H9 (cell line): ENCODE measurements at regions not wholly inside any gene's neighbourhood (a gene's known extent, or its start where the extent isn't known, plus 50 kb on each side); places are given as distances from the start of the nearest gene placed in this dataset.
A peak's percentile ranks its signal among the peaks of the same experiment; 100 is the strongest.

Source experiments
- DNase-seq: peaks from one replicate; pipeline ENCODE4 v3.0.0-alpha.2; 2017
- H2AFZ ChIP-seq: one replicate; pipeline ENCODE4 v1.6.1; 2013; ENCODE audit warnings: mild to moderate bottlenecking, low read length, control low read depth, moderate library complexity
- H2AK5ac ChIP-seq: 2 replicates; pipeline ENCODE4 v1.6.1; 2013; ENCODE audit warnings: low read length, control low read depth, mixed read lengths; ENCODE audit not compliant: insufficient read length
- H2BK120ac ChIP-seq: one replicate; pipeline ENCODE4 v1.6.1; 2013; ENCODE audit warnings: low read depth, mild to moderate bottlenecking, low read length, control low read depth, inconsistent platforms; ENCODE audit not compliant: poor library complexity, severe bottlenecking
- H2BK12ac ChIP-seq: 2 replicates; pipeline ENCODE4 v1.6.1; 2013; ENCODE audit warnings: low read length, control low read depth, mixed read lengths, low read depth; ENCODE audit not compliant: insufficient read length
- H2BK15ac ChIP-seq: 2 replicates; pipeline ENCODE4 v1.6.1; 2013; ENCODE audit warnings: low read depth, low read length, control low read depth
- H2BK20ac ChIP-seq: one replicate; pipeline ENCODE4 v1.6.1; 2013; ENCODE audit warnings: low read depth, mild to moderate bottlenecking, low read length, control low read depth, inconsistent platforms; ENCODE audit not compliant: poor library complexity, severe bottlenecking
- H2BK5ac ChIP-seq: 2 replicates; pipeline ENCODE4 v1.6.1; 2013; ENCODE audit warnings: low read length, control low read depth, mixed read lengths; ENCODE audit not compliant: insufficient read length
- H3K14ac ChIP-seq: 2 replicates; pipeline ENCODE4 v1.6.1; 2013; ENCODE audit warnings: low read length, control low read depth; ENCODE audit not compliant: insufficient read depth
- H3K18ac ChIP-seq: 2 replicates; pipeline ENCODE4 v1.6.1; 2013; ENCODE audit warnings: low read depth, mild to moderate bottlenecking, mixed read lengths, low read length, control low read depth; ENCODE audit not compliant: insufficient read length
- H3K23ac ChIP-seq: 2 replicates; pipeline ENCODE4 v1.6.1; 2013; ENCODE audit warnings: low read length, control low read depth, mixed read lengths, low read depth; ENCODE audit not compliant: insufficient read length
- H3K23me2 ChIP-seq: 2 replicates; pipeline ENCODE4 v1.6.1; 2013; ENCODE audit warnings: low read depth, mild to moderate bottlenecking, mixed read lengths, low read length, control low read depth; ENCODE audit not compliant: insufficient read length, poor library complexity, severe bottlenecking
- H3K27ac ChIP-seq: 2 replicates; pipeline ENCODE4 v1.5.1; 2013; ENCODE audit warnings: low read length, control low read depth, mixed read lengths, low read depth; ENCODE audit not compliant: insufficient read length
- H3K27me3 ChIP-seq: 2 replicates; pipeline ENCODE4 v1.6.1; 2013; ENCODE audit warnings: low read length, control low read depth, inconsistent platforms; ENCODE audit not compliant: insufficient read depth
- H3K4ac ChIP-seq: 2 replicates; pipeline ENCODE4 v1.6.1; 2013; ENCODE audit warnings: low read depth, mild to moderate bottlenecking, control low read depth, inconsistent platforms, low read length, moderate library complexity
- H3K4me1 ChIP-seq: 2 replicates; pipeline ENCODE4 v1.6.1; 2013; ENCODE audit warnings: low read length, control low read depth, inconsistent platforms; ENCODE audit not compliant: insufficient read depth
- H3K4me2 ChIP-seq: 2 replicates; pipeline ENCODE4 v1.6.1; 2013; ENCODE audit warnings: low read length, control low read depth, mixed read lengths; ENCODE audit not compliant: insufficient read length, insufficient read depth
- H3K56ac ChIP-seq: 2 replicates; pipeline ENCODE4 v1.6.1; 2013; ENCODE audit warnings: low read depth, mild to moderate bottlenecking, mixed read lengths, low read length, control low read depth; ENCODE audit not compliant: insufficient read length
- H3K79me1 ChIP-seq: 2 replicates; pipeline ENCODE4 v1.6.1; 2013; ENCODE audit warnings: low read depth, mild to moderate bottlenecking, moderate library complexity, low read length, control low read depth, inconsistent platforms; ENCODE audit not compliant: insufficient read depth, poor library complexity, severe bottlenecking
- H3K79me2 ChIP-seq: 2 replicates; pipeline ENCODE4 v1.6.1; 2013; ENCODE audit warnings: low read length, control low read depth, inconsistent platforms; ENCODE audit not compliant: insufficient read depth
- H3K9ac ChIP-seq: 2 replicates; pipeline ENCODE4 v1.6.1; 2013; ENCODE audit warnings: low read length, control low read depth, mixed read lengths; ENCODE audit not compliant: insufficient read length; ENCODE audit errors: extremely low read depth
- H3K9me3 ChIP-seq: one replicate; pipeline ENCODE4 v1.6.1; 2013; ENCODE audit warnings: low read depth, low read length, inconsistent platforms; ENCODE audit not compliant: control insufficient read depth
- H3T11ph ChIP-seq: one replicate; pipeline ENCODE4 v1.6.1; 2013; ENCODE audit warnings: mild to moderate bottlenecking, low read length, control low read depth, inconsistent platforms
- H4K20me1 ChIP-seq: one replicate; pipeline ENCODE4 v1.6.1; 2013; ENCODE audit not compliant: control insufficient read depth, insufficient read length, insufficient read depth
- H4K5ac ChIP-seq: 2 replicates; pipeline ENCODE4 v1.6.1; 2013; ENCODE audit warnings: low read depth, mild to moderate bottlenecking, mixed read lengths, low read length, control low read depth; ENCODE audit not compliant: insufficient read length
- H4K8ac ChIP-seq: replicated peaks from 2 replicates; pipeline ENCODE4 v1.6.1; 2013; ENCODE audit warnings: low read length, control low read depth, mixed read lengths, low read depth; ENCODE audit not compliant: insufficient read length
- H4K91ac ChIP-seq: 2 replicates; pipeline ENCODE4 v1.6.1; 2013; ENCODE audit warnings: low read depth, mild to moderate bottlenecking, moderate library complexity, mixed read lengths, low read length, control low read depth; ENCODE audit not compliant: insufficient read length
- H3K27ac Mint-ChIP-seq, 3 experiments: 2 replicates in 2 of 3; 3 replicates in 1 of 3; pipeline ENCODE4 v1.8.0; 2020 to 2021; ENCODE audit warnings: mixed read lengths in 3 of 3, mild to moderate bottlenecking in 1 of 3, moderate library complexity in 1 of 3
- H3K27me3 Mint-ChIP-seq: 2 replicates; pipeline ENCODE4 v1.8.0; 2021; ENCODE audit warnings: low read depth, mild to moderate bottlenecking, moderate library complexity, mixed read lengths
- H3K36me3 Mint-ChIP-seq, 3 experiments: 2 replicates in 2 of 3; 3 replicates in 1 of 3; pipeline ENCODE4 v1.8.0; 2020 to 2021; ENCODE audit warnings: low read depth in 3 of 3, mixed read lengths in 3 of 3; ENCODE audit not compliant: insufficient read depth in 1 of 3
- H3K4me1 Mint-ChIP-seq, 2 experiments: 2 replicates each; pipeline ENCODE4 v1.8.0; 2020; ENCODE audit warnings: mixed read lengths in 2 of 2
- H3K4me3 Mint-ChIP-seq, 2 experiments: 2 replicates in 1 of 2; 3 replicates in 1 of 2; pipeline ENCODE4 v1.8.0; 2020 to 2021; ENCODE audit warnings: mild to moderate bottlenecking in 2 of 2, mixed read lengths in 2 of 2, moderate library complexity in 1 of 2
- H3K9me3 Mint-ChIP-seq, 2 experiments: 2 replicates in 1 of 2; 3 replicates in 1 of 2; pipeline ENCODE4 v1.8.0; 2020; ENCODE audit warnings: mild to moderate bottlenecking in 2 of 2, mixed read lengths in 2 of 2, moderate library complexity in 1 of 2
- CTCF ChIP-seq: fragments of 200-600 bp; sonication (generic); conservative IDR thresholded peaks from 3 replicates; pipeline ENCODE4 v1.8.0; 2021; ENCODE audit warnings: antibody characterized with exemption, mild to moderate bottlenecking
- WGBS: extraction: QIAGEN DNeasy Blood & Tissue Kit; methylation state at CpG from one replicate; pipeline ENCODE4 v1.1.7; 2013; ENCODE audit warnings: missing lambda C conversion rate, low lambda C conversion rate, mixed read lengths; ENCODE audit not compliant: insufficient read length; ENCODE audit errors: extremely low coverage; 5-methylcytosine and 5-hydroxymethylcytosine counted together

GRCh38 chr4:17187003-17187402 lies 288.6 kb upstream of the LDB2 start:
- Histone ChIP-seq H2AFZ (no peak overlapping the region), H3K9ac (no peak overlapping the region), H2BK12ac (no peak overlapping the region), H4K8ac (no peak overlapping the region), H2BK5ac (no peak overlapping the region), H4K20me1 (no peaks in the 10 kb centered on the region), H3K79me1 (no peaks in the 10 kb centered on the region), H3K23ac (no peak overlapping the region), H3K9me3 (no peaks in the 10 kb centered on the region), H3K4me1 (peaks cover 6% of the 10 kb centered on the region), H3K27me3 (no peaks in the 10 kb centered on the region), H3T11ph (no peak overlapping the region), H3K27ac (no peak overlapping the region), H3K14ac (no peak overlapping the region), H3K56ac (no peak overlapping the region), H3K23me2 (no peaks in the 10 kb centered on the region), H3K4me2 (no peak overlapping the region), H2BK15ac (no peak overlapping the region), H4K91ac (no peak overlapping the region), H3K79me2 (no peaks in the 10 kb centered on the region), H2BK120ac (no peak overlapping the region), H3K4ac (no peak overlapping the region), H2AK5ac (no peak overlapping the region), H4K5ac (no peak overlapping the region), H3K18ac (no peak overlapping the region), H2BK20ac (no peak overlapping the region)
- WGBS = no CpG with 5 or more reads among the region's 5 CpGs
- H3K4me1 Mint-ChIP-seq = peaks cover 28 to 30% of the 10 kb centered on the region in 2 experiments
- peaks cover 4% of the 10 kb centered on the region for H3K27me3 Mint-ChIP-seq
- H3K4me3 Mint-ChIP-seq = no peak overlapping the region
- H3K9me3 Mint-ChIP-seq = peaks cover 8 to 16% of the 10 kb centered on the region in 2 experiments; a peak in 4 of 5 replicates
- peaks cover 0 to 9% (median 9%) of the 10 kb centered on the region in 3 experiments; a peak in 5 of 7 replicates for H3K36me3 Mint-ChIP-seq
- no peak for DNase-seq
- peak overlapping the region in 1 of 3 experiments; percentile 29; a peak in 1 of 7 replicates for H3K27ac Mint-ChIP-seq
- TF ChIP-seq CTCF = no peak
